Colonic mucosa (tissue), 4 donors: ENCODE measurements at regions not wholly inside any gene's neighbourhood (a gene's known extent, or its start where the extent isn't known, plus 50 kb on each side); places are given as distances from the start of the nearest gene placed in this dataset.
"Not testable (repeated sequence)": the region's sequence is repeated elsewhere in the genome, so short reads cannot be mapped to it uniquely, and the experiment has no call there.

Source experiments
- DNase-seq: peaks from one replicate; pipeline ENCODE4 v3.0.0-alpha.2; 2020
- H3K27ac ChIP-seq: fragments of 200-600 bp; one replicate; pipeline ENCODE4 v1.8.0; 2021
- H3K27me3 ChIP-seq: fragments of 200-600 bp; one replicate; pipeline ENCODE4 v1.8.0; 2021
- H3K36me3 ChIP-seq: fragments of 200-600 bp; one replicate; pipeline ENCODE4 v1.8.0; 2021
- H3K4me1 ChIP-seq: fragments of 200-600 bp; one replicate; pipeline ENCODE4 v1.8.0; 2021; ENCODE audit warnings: mild to moderate bottlenecking
- H3K4me3 ChIP-seq: fragments of 200-600 bp; one replicate; pipeline ENCODE4 v1.8.0; 2021
- H3K9ac ChIP-seq, 2 donors: one replicate each; pipeline ENCODE4 v1.7.0; 2013; ENCODE audit warnings: control low read depth in 2 of 2, low read depth in 2 of 2, low read length in 2 of 2
- H3K9me3 ChIP-seq: fragments of 200-600 bp; one replicate; pipeline ENCODE4 v1.8.0; 2021
- intact Hi-C: fragments of 100-400 bp; cut with DNase I; formaldehyde crosslinking; loops from one replicate; pipeline ENCODE4 v1.14.1; 2022
- TF ChIP-seq, protein P1 (sequence below): fragments of 200-600 bp; IDR thresholded peaks from one replicate; pipeline ENCODE4 v1.8.0; 2022; ENCODE audit warnings: antibody characterized with exemption, mild to moderate bottlenecking
- donor health status: healthy.
- donor health status: DM: no; HTN: no; CAD: no.
- donor health status: DM: no; HTN: no; CAD: no.

DNA sequence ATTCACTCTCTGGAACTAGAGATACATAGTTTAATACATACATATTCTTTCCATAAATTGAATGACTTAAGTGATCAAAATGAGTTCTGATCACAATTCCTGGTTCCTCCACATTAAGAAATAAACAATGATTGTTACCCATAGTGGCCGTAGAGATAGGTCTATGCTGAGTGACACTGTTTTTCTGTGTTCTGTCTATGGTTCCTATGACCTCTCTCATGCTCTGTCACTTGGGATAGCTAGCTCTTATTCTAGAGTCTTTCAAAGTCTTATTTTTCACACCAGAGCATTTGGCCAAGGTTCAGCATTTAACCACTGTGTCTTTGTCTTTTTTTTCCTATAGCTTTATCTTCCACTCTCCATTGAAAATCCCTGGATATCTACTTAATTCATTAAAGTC lies 132.4 kb downstream of the GOLGA6L6 start:
- no peak for DNase-seq
- H3K36me3 ChIP-seq, result no peaks in the 10 kb centered on the region
- no peak overlapping the region for H3K4me3 ChIP-seq
- H3K27ac ChIP-seq, result no peak overlapping the region
- H3K9ac ChIP-seq, result no peak overlapping the region
- TF ChIP-seq, protein P1, sequence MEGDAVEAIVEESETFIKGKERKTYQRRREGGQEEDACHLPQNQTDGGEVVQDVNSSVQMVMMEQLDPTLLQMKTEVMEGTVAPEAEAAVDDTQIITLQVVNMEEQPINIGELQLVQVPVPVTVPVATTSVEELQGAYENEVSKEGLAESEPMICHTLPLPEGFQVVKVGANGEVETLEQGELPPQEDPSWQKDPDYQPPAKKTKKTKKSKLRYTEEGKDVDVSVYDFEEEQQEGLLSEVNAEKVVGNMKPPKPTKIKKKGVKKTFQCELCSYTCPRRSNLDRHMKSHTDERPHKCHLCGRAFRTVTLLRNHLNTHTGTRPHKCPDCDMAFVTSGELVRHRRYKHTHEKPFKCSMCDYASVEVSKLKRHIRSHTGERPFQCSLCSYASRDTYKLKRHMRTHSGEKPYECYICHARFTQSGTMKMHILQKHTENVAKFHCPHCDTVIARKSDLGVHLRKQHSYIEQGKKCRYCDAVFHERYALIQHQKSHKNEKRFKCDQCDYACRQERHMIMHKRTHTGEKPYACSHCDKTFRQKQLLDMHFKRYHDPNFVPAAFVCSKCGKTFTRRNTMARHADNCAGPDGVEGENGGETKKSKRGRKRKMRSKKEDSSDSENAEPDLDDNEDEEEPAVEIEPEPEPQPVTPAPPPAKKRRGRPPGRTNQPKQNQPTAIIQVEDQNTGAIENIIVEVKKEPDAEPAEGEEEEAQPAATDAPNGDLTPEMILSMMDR, result no peak
- H3K9me3 ChIP-seq, result peaks cover 3% of the 10 kb centered on the region
- no peaks in the 10 kb centered on the region for H3K4me1 ChIP-seq
- no peaks in the 10 kb centered on the region for H3K27me3 ChIP-seq
- intact Hi-C loops, result no loop called here

- Histone ChIP-seq H3K4me3 (no peak overlapping the region), H3K27ac (no peak overlapping the region)
- TF ChIP-seq, protein P1, result no peak
Measured at GRCh38 chr15:20407553-20407952, 134.0 kb downstream of the GOLGA6L6 start.

GRCh38 chr15:20404571-20404970 lies 137.0 kb downstream of the GOLGA6L6 start:
- H3K4me3 ChIP-seq, H3K27me3 ChIP-seq, H3K36me3 ChIP-seq, intact Hi-C loops, H3K9ac ChIP-seq, H3K27ac ChIP-seq, H3K9me3 ChIP-seq, DNase-seq, H3K4me1 ChIP-seq: not testable (repeated sequence)

More at GRCh38 chr15:20407553-20407952, 134.0 kb downstream of the GOLGA6L6 start:
- H3K36me3 ChIP-seq, result no peaks in the 10 kb centered on the region
- no peaks in the 10 kb centered on the region for H3K27me3 ChIP-seq
- no peaks in the 10 kb centered on the region for H3K4me1 ChIP-seq
- no peak overlapping the region for H3K9ac ChIP-seq
- peaks cover 3% of the 10 kb centered on the region for H3K9me3 ChIP-seq
- no peak for DNase-seq
- intact Hi-C loops, result no loop called here

- H3K36me3 ChIP-seq, H3K4me3 ChIP-seq, H3K9me3 ChIP-seq, H3K27ac ChIP-seq, H3K27me3 ChIP-seq, H3K4me1 ChIP-seq, DNase-seq, H3K9ac ChIP-seq, intact Hi-C loops: not testable (repeated sequence)
Measured at GRCh38 chr15:20402586-20402985, 139.0 kb downstream of the GOLGA6L6 start.

DNA sequence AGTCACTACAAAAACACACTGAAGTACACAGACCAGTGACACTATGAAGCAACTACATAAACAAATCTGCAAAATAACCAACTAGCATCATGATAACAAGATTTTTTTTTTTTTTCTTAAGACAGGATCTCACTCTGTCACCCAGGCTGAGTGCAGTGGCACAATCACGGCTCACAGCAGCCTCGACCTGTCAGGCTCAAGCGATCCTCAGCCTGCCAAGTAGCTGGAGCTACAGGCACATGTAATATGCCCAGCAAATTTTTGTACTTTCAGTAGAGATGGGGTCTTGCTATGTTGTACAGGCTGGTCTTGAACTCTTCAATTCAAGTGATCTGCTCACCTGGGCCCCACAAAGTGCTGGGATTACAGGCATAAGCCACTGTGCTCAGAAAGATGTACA lies 140.5 kb downstream of the GOLGA6L6 start:
- intact Hi-C loops, H3K9me3 ChIP-seq, H3K36me3 ChIP-seq, H3K9ac ChIP-seq, H3K4me1 ChIP-seq, H3K4me3 ChIP-seq, DNase-seq, H3K27ac ChIP-seq, H3K27me3 ChIP-seq: not testable (repeated sequence)

DNA sequence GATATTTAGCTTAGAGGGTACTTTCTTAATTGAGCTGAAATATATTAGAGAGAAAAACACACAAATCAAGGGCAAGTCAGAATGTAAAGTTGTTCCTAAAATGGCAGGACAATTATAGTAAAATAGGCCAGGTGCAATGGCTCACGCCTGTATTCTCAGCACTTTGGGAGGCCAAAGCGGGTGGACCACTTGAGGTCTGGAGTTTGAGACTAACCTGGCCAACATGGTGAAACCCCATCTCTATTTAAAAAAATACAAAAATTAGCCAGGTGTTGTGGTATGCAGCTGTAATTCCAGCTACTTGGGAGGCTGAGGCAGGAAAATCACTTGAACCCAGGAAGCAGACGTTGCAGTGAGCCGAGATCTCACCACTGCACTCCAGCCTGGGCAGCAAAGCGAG lies 142.9 kb downstream of the GOLGA6L6 start:
- H3K4me1 ChIP-seq, DNase-seq, H3K27me3 ChIP-seq, intact Hi-C loops, H3K36me3 ChIP-seq, H3K9me3 ChIP-seq, H3K27ac ChIP-seq, H3K4me3 ChIP-seq, H3K9ac ChIP-seq: not testable (repeated sequence)

DNA sequence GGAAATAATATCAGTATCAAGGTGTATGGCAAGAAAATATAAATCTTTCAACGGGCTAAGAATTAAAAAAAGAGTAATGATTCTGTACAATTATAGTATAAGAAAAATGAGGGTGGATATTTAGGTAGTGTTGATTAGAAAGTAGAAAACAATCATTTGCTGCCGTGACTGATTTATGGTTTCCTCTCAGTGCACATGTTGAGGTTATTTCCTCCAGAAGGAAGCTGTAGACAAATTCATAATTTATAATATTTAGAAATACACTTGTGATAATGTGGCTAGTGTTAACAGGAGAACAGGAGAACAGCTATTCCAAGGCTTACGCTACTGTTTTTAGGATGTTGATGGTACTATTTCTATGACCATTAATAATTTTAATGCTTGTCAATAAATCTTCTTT lies 153.4 kb downstream of the GOLGA6L6 start:
- intact Hi-C loops, result loop anchor here (2.0 kb wide), 1 partner anchor 13 kb away; no protein-coding TSS in a partner anchor
- H3K36me3 ChIP-seq, result not testable (repeated sequence)

DNA sequence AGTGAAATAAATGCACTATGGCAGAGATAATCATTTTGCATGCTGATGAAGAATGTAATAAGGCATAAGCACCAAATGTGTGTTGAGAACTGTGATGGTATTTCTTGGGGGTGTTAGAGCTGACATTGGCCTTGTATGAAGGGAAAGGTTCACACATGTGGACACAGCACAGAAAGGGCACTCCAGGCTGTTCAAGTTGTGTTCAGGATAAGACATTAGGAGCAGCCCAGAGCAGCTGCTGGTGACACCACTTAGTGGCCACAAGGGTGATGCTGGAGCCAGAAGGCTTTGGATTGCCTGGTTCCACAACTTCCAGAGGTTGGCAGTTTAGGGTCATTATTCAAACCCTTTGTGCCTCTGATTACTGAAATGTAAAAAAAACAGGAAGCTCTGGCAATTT lies 155.4 kb downstream of the GOLGA6L6 start:
- Histone ChIP-seq H3K9me3 (no peaks in the 10 kb centered on the region), H3K4me3 (no peak overlapping the region), H3K27ac (no peak overlapping the region), H3K9ac (no peak overlapping the region), H3K27me3 (no peaks in the 10 kb centered on the region), H3K4me1 (no peaks in the 10 kb centered on the region), H3K36me3 (no peaks in the 10 kb centered on the region)
- DNase-seq, result no peak
- TF ChIP-seq, protein P1, result no peak
- intact Hi-C loops, result no loop called here

More for the DNA sequence above, 153.4 kb downstream of the GOLGA6L6 start:
- not testable (repeated sequence) for H3K27me3 ChIP-seq, H3K9ac ChIP-seq, H3K27ac ChIP-seq, H3K4me1 ChIP-seq, H3K4me3 ChIP-seq, H3K9me3 ChIP-seq, DNase-seq

DNA sequence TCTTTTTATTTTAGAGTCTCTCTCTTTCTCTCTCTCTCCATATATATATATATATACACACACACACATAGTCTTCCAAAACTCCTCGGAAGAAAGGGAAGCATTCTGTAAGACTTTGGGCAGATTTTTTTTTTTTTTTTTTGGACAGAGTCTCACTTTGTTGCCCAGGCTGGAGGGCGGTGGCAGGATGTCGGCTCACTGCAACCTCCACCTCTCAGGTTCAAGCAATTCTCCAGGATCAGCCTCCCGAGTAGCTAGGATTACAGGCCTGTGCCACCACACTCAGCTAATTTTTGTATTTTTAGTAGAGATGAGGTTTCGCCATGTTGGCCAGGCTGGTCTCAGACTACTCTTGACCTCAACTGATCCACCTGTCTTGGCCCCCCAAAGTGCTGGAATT lies 161.4 kb downstream of the GOLGA6L6 start:
- not testable (repeated sequence) for H3K4me3 ChIP-seq, DNase-seq, H3K4me1 ChIP-seq, H3K27ac ChIP-seq, H3K9ac ChIP-seq, H3K9me3 ChIP-seq, H3K27me3 ChIP-seq, H3K36me3 ChIP-seq
- intact Hi-C loops, result loop anchor here (2.0 kb wide), 1 partner anchor 19 kb away; no protein-coding TSS in a partner anchor
